ENCODE measurements at regions not wholly inside any gene's neighbourhood (a gene's known extent, or its start where the extent isn't known, plus 50 kb on each side); places are given as distances from the start of the nearest gene placed in this dataset.

DNA sequence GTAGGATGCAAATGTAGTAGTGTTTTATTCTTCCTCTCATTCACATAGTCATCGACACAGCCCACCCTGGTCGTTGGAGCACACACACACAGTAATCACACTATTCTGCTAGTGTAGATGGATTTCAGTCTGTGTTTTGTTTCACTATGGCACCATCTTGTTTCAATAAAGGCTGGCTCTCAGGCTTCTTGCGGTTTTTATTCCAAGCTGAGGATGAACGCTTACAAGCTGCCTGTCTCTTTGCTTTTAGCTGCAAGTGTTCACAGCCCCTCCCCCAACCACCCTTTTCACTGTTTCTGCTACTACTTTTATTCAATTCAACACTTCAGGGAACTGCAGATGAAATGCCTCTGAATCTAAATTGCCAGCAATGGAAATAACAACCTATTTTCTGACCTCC lies 140.9 kb upstream of the PMFBP1 start:
- TF ChIP-seq POLR2AphosphoS5 (IDR thresholded peaks at IDR 0.05) (no peak), POLR2A (IDR thresholded peaks at IDR 0.05) (no peak), EP300 (IDR thresholded peaks at IDR 0.05) (no peak)
- TF ChIP-seq, protein P1, sequence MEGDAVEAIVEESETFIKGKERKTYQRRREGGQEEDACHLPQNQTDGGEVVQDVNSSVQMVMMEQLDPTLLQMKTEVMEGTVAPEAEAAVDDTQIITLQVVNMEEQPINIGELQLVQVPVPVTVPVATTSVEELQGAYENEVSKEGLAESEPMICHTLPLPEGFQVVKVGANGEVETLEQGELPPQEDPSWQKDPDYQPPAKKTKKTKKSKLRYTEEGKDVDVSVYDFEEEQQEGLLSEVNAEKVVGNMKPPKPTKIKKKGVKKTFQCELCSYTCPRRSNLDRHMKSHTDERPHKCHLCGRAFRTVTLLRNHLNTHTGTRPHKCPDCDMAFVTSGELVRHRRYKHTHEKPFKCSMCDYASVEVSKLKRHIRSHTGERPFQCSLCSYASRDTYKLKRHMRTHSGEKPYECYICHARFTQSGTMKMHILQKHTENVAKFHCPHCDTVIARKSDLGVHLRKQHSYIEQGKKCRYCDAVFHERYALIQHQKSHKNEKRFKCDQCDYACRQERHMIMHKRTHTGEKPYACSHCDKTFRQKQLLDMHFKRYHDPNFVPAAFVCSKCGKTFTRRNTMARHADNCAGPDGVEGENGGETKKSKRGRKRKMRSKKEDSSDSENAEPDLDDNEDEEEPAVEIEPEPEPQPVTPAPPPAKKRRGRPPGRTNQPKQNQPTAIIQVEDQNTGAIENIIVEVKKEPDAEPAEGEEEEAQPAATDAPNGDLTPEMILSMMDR (IDR thresholded peaks at IDR 0.05): no peak

All from upper lobe of left lung (tissue), 4 donors.